Keratinocyte (primary cell): ENCODE measurements at regions not wholly inside any gene's neighbourhood (a gene's known extent, or its start where the extent isn't known, plus 50 kb on each side); places are given as distances from the start of the nearest gene placed in this dataset.

ENCODE experiments used
- CTCF ChIP-seq, 3 experiments: IDR thresholded peaks in 1 of 3; conservative IDR thresholded peaks in 1 of 3; optimal IDR thresholded peaks in 1 of 3; 2 replicates in 2 of 3; 3 replicates in 1 of 3; pipeline versions ENCODE3 to v1.5.1; 2011; ENCODE audit warnings: low read length in 3 of 3, mild to moderate bottlenecking in 3 of 3, moderate library complexity in 2 of 3, control low read depth in 1 of 3, inconsistent platforms in 1 of 3; ENCODE audit not compliant: insufficient read depth in 2 of 3; ENCODE audit errors: extremely low read depth in 1 of 3
- EZH2 ChIP-seq: IDR thresholded peaks from one replicate; pipeline ENCODE4 v1.6.1; 2012; ENCODE audit warnings: inconsistent platforms, mild to moderate bottlenecking, low read length, moderate library complexity

- TF ChIP-seq CTCF (optimal IDR thresholded peaks at IDR 0.05 in 1 of 3, IDR thresholded peaks at IDR 0.05 in 1 of 3, conservative IDR thresholded peaks at IDR 0.05 in 1 of 3; ENCODE audit: extremely low read depth in 1 of 3, insufficient read depth in 2 of 3, low read length in 3 of 3) (no peak), EZH2 (no peak)
Observed at GRCh38 chr6:130677766-130678165, 149.4 kb upstream of the SMLR1 start.
